IMR-90 (cell line): ENCODE measurements at regions not wholly inside any gene's neighbourhood (a gene's known extent, or its start where the extent isn't known, plus 50 kb on each side); places are given as distances from the start of the nearest gene placed in this dataset.

Source experiments
- ATAC-seq: fragments of 200-7000 bp; cut with Tn5 transposase; 2 replicates; pipeline ENCODE4 v1.9.1; 2020; ENCODE audit warnings: low read depth, mild to moderate bottlenecking, moderate library complexity
- BruUV-seq: library from RNA; stranded (reverse); fragments of 400-500 nt; replicated peaks from 2 replicates; lab custom pipeline; 2021; lab: Mats Ljungman, UMichigan
- CTCF ChIA-PET: fragments of 300-600 bp; formaldehyde crosslinking; extraction: SDS; loops from one replicate; lab custom pipeline; 2021; ENCODE audit warnings: antibody characterized with exemption; lab: Yijun Ruan, JAX
- POLR2A ChIA-PET: fragments of 300-600 bp; sonication (Branson Sonifier 250); formaldehyde crosslinking; loops from one replicate; lab custom pipeline; 2022; ENCODE audit warnings: antibody characterized with exemption; ENCODE audit not compliant: unreplicated experiment; lab: Charles Lee
- DNase-seq: peaks from one replicate; pipeline ENCODE4 v3.0.0; 2013
- H2AFZ ChIP-seq: replicated peaks from 2 replicates; pipeline ENCODE3; 2013; ENCODE audit warnings: low read length, mild to moderate bottlenecking; ENCODE audit not compliant: poor library complexity
- H2AK5ac ChIP-seq: 2 replicates; pipeline ENCODE4 v1.6.1; 2013; ENCODE audit warnings: low read depth, low read length, inconsistent platforms
- H2AK9ac ChIP-seq: replicated peaks from 2 replicates; pipeline ENCODE3; 2013; ENCODE audit warnings: mild to moderate bottlenecking, low read depth, low read length, moderate library complexity; ENCODE audit not compliant: poor library complexity
- H2BK120ac ChIP-seq: 2 replicates; pipeline ENCODE4 v1.6.1; 2013; ENCODE audit warnings: low read depth, low read length, inconsistent platforms
- H2BK15ac ChIP-seq: 3 replicates; pipeline ENCODE4 v1.6.1; 2013; ENCODE audit warnings: low read depth, low read length, inconsistent platforms
- H2BK20ac ChIP-seq: 2 replicates; pipeline ENCODE4 v1.6.1; 2013; ENCODE audit warnings: low read depth, mild to moderate bottlenecking, inconsistent platforms, low read length, moderate library complexity
- H2BK5ac ChIP-seq: 2 replicates; pipeline ENCODE4 v1.6.1; 2013; ENCODE audit warnings: mild to moderate bottlenecking, low read depth, low read length, inconsistent platforms; ENCODE audit not compliant: poor library complexity, severe bottlenecking
- H3K14ac ChIP-seq: replicated peaks from 2 replicates; pipeline ENCODE4 v1.6.1; 2013; ENCODE audit warnings: low read depth, low read length, inconsistent platforms
- H3K18ac ChIP-seq: 2 replicates; pipeline ENCODE4 v1.6.1; 2013; ENCODE audit warnings: low read depth, low read length, control low read depth
- H3K23ac ChIP-seq: 2 replicates; pipeline ENCODE4 v1.6.1; 2013; ENCODE audit warnings: low read depth, low read length, inconsistent platforms
- H3K27ac ChIP-seq: 2 replicates; pipeline ENCODE4 v1.5.1; 2013; ENCODE audit warnings: mild to moderate bottlenecking, control low read depth, low read length; ENCODE audit not compliant: insufficient read depth
- H3K27me3 ChIP-seq: 2 replicates; pipeline ENCODE4 v1.6.1; 2013; ENCODE audit warnings: low read length; ENCODE audit not compliant: control insufficient read depth, insufficient read depth
- H3K36me3 ChIP-seq: 2 replicates; pipeline ENCODE4 v1.6.1; 2013; ENCODE audit warnings: low read length, mixed read lengths; ENCODE audit not compliant: control insufficient read depth, insufficient read depth
- H3K4ac ChIP-seq: 2 replicates; pipeline ENCODE4 v1.6.1; 2013; ENCODE audit warnings: low read depth, low read length, inconsistent platforms
- H3K4me1 ChIP-seq: 2 replicates; pipeline ENCODE4 v1.6.1; 2013; ENCODE audit warnings: low read length, mixed read lengths; ENCODE audit not compliant: control insufficient read depth, insufficient read depth
- H3K4me2 ChIP-seq: 2 replicates; pipeline ENCODE4 v1.6.1; 2013; ENCODE audit warnings: low read depth, mild to moderate bottlenecking, control low read depth, low read length, moderate library complexity
- H3K4me3 ChIP-seq: 2 replicates; pipeline ENCODE4 v1.5.1; 2013; ENCODE audit warnings: low read depth, mild to moderate bottlenecking, control low read depth, low read length, moderate library complexity; ENCODE audit not compliant: insufficient read depth
- H3K56ac ChIP-seq: 2 replicates; pipeline ENCODE4 v1.6.1; 2013; ENCODE audit warnings: low read length, inconsistent platforms; ENCODE audit not compliant: insufficient read depth; ENCODE audit errors: extremely low read depth
- H3K79me1 ChIP-seq, 2 experiments: 2 replicates each; pipeline ENCODE4 v1.6.1; 2013; ENCODE audit warnings: low read length in 2 of 2, inconsistent platforms in 1 of 2, low read depth in 1 of 2
- H3K9ac ChIP-seq: 2 replicates; pipeline ENCODE4 v1.6.1; 2013; ENCODE audit warnings: low read depth, low read length, control low read depth
- H3K9me1 ChIP-seq: 2 replicates; pipeline ENCODE4 v1.6.1; 2013; ENCODE audit warnings: low read length, inconsistent platforms; ENCODE audit not compliant: insufficient read depth
- H3K9me3 ChIP-seq: 2 replicates; pipeline ENCODE4 v1.6.1; 2013; ENCODE audit warnings: low read length; ENCODE audit not compliant: control insufficient read depth, insufficient read depth
- H4K20me1 ChIP-seq: 2 replicates; pipeline ENCODE4 v1.6.1; 2013; ENCODE audit warnings: low read length, inconsistent platforms; ENCODE audit not compliant: insufficient read depth
- H4K5ac ChIP-seq: 2 replicates; pipeline ENCODE4 v1.6.1; 2013; ENCODE audit warnings: mild to moderate bottlenecking, low read depth, low read length, control low read depth
- H4K8ac ChIP-seq, 2 experiments: 2 replicates each; pipeline ENCODE4 v1.6.1; 2013; ENCODE audit warnings: low read depth in 2 of 2, low read length in 2 of 2, control low read depth in 1 of 2, inconsistent platforms in 1 of 2
- H4K91ac ChIP-seq: 2 replicates; pipeline ENCODE4 v1.6.1; 2013; ENCODE audit warnings: low read depth, low read length, inconsistent platforms; ENCODE audit not compliant: insufficient read depth
- CEBPB ChIP-seq: IDR thresholded peaks from 2 replicates; pipeline ENCODE4 v1.6.1; 2012; ENCODE audit warnings: low read depth, low read length, improper control_type of control experiment
- CHD1 ChIP-seq: IDR thresholded peaks from 2 replicates; pipeline ENCODE4 v1.6.1; 2012; ENCODE audit warnings: low read depth, low read length, improper control_type of control experiment
- CTCF ChIP-seq: conservative IDR thresholded peaks from 2 replicates; pipeline ENCODE4 v1.5.1; 2012; ENCODE audit warnings: mild to moderate bottlenecking, low read depth, low read length, improper control_type of control experiment
- ELK1 ChIP-seq: fragments of 150-350 bp; IDR thresholded peaks from 2 replicates; pipeline ENCODE4 v1.6.1; 2016; ENCODE audit warnings: low read depth, mild to moderate bottlenecking, low read length, moderate library complexity, borderline replicate concordance
- FOS ChIP-seq: fragments of 150-350 bp; IDR thresholded peaks from 2 replicates; pipeline ENCODE4 v1.6.1; 2016; ENCODE audit warnings: low read depth, low read length
- MAFK ChIP-seq: IDR thresholded peaks from 2 replicates; pipeline ENCODE4 v1.6.1; 2012; ENCODE audit warnings: low read depth, low read length, improper control_type of control experiment
- MAZ ChIP-seq: IDR thresholded peaks from 2 replicates; pipeline ENCODE4 v1.6.1; 2012; ENCODE audit warnings: low read depth, mild to moderate bottlenecking, low read length, improper control_type of control experiment, moderate library complexity, borderline replicate concordance
- MXI1 ChIP-seq: IDR thresholded peaks from 2 replicates; pipeline ENCODE4 v1.6.1; 2012; ENCODE audit warnings: low read depth, mild to moderate bottlenecking, low read length, moderate library complexity, borderline replicate concordance
- POLR2A ChIP-seq: IDR thresholded peaks from 2 replicates; pipeline ENCODE4 v1.6.1; 2012; ENCODE audit warnings: mild to moderate bottlenecking, low read depth, low read length
- RCOR1 ChIP-seq: IDR thresholded peaks from 2 replicates; pipeline ENCODE4 v1.6.1; 2012; ENCODE audit warnings: mild to moderate bottlenecking, low read length, improper control_type of control experiment; ENCODE audit not compliant: insufficient replicate concordance
- RFX5 ChIP-seq: IDR thresholded peaks from 2 replicates; pipeline ENCODE4 v1.8.0; 2012; ENCODE audit warnings: low read depth, mild to moderate bottlenecking, low read length, moderate library complexity
- USF2 ChIP-seq: fragments of 150-350 bp; IDR thresholded peaks from 2 replicates; pipeline ENCODE4 v1.6.1; 2017; ENCODE audit warnings: mild to moderate bottlenecking, antibody characterized with exemption, low read length, low read depth
- dilution Hi-C: fragments of 300-500 bp; cut with HindIII; formaldehyde crosslinking; loops from one replicate; pipeline ENCODE4 v1.14.3; 2018; ENCODE audit warnings: low sequenced_read_pairs; ENCODE audit not compliant: unreplicated experiment
- in situ Hi-C: fragments of 300-500 bp; cut with MboI; formaldehyde crosslinking; loops from 3 replicates; pipeline ENCODE4 v1.14.3; 2019; ENCODE audit warnings: low sequenced_read_pairs, inconsistent platforms, mixed read lengths
- intact Hi-C: fragments of 100-400 bp; cut with micrococcal nuclease; formaldehyde crosslinking; loops from 2 replicates; pipeline ENCODE4 v1.10.0; 2022

GRCh38 chr2:53243430-53243829 is 524.2 kb upstream of the CHAC2 start:
- Histone ChIP-seq H2AFZ (no peak overlapping the region), H3K4me1 (no peaks in the 10 kb centered on the region), H2AK5ac (no peak overlapping the region), H4K5ac (no peak overlapping the region), H3K9me1 (no peaks in the 10 kb centered on the region), H4K91ac (no peak overlapping the region), H4K8ac (no peak overlapping the region), H2BK15ac (no peak overlapping the region), H3K9ac (no peak overlapping the region), H2BK120ac (no peak overlapping the region), H3K27me3 (no peaks in the 10 kb centered on the region), H3K56ac (no peak overlapping the region), H2BK20ac (no peak overlapping the region), H3K4ac (no peak overlapping the region), H2AK9ac (no peak overlapping the region), H3K23ac (no peak overlapping the region), H3K36me3 (no peaks in the 10 kb centered on the region), H3K14ac (no peak overlapping the region), H3K4me3 (no peak overlapping the region), H3K4me2 (no peak overlapping the region), H4K20me1 (no peaks in the 10 kb centered on the region), H3K9me3 (no peaks in the 10 kb centered on the region), H3K18ac (no peak overlapping the region), H3K79me1 (no peaks in the 10 kb centered on the region), H3K27ac (no peak overlapping the region), H2BK5ac (no peak overlapping the region)
- in situ Hi-C loops = no loop called here
- TF ChIP-seq RFX5 (no peak), RCOR1 (no peak), MAFK (no peak), CTCF (no peak), CHD1 (no peak), MAZ (no peak), USF2 (no peak), FOS (no peak), ELK1 (no peak), MXI1 (no peak), POLR2A (no peak), CEBPB (no peak)
- ATAC-seq (no peak; the same call in 1 of the 2 replicates), DNase-seq (no peak)
- ChIA-PET CTCF (no interaction called here), POLR2A (no interaction called here)
- BruUV-seq = no TSS peak
- dilution Hi-C loops = no loop called here
- intact Hi-C loops = no loop called here
